Tibial artery (tissue), 4 donors: ENCODE measurements at regions not wholly inside any gene's neighbourhood (a gene's known extent, or its start where the extent isn't known, plus 50 kb on each side); places are given as distances from the start of the nearest gene placed in this dataset.

Experiments used
- DNase-seq, 2 donors: peaks; one replicate each; pipeline ENCODE4 v3.0.0-alpha.2; 2019
- H3K27ac ChIP-seq, 2 donors: fragments of 200-600 bp; sonication (generic) in 1 of 2; 1 replicate in 1 of 2; 2 replicates in 1 of 2; pipeline ENCODE4 v1.5.1; 2018 to 2019; ENCODE audit warnings: mild to moderate bottlenecking in 1 of 2
- H3K27me3 ChIP-seq, 2 donors: fragments of 200-600 bp; sonication (generic) in 1 of 2; one replicate each; pipeline versions ENCODE4 v1.5.1 to v1.6.0; 2016 to 2019
- H3K36me3 ChIP-seq, 3 donors: fragments of 200-600 bp; sonication (generic) in 2 of 3; one replicate each; pipeline ENCODE4 v1.5.1; 2016 to 2019; ENCODE audit warnings: mild to moderate bottlenecking in 2 of 3
- H3K4me1 ChIP-seq, 4 donors: fragments of 200-600 bp; sonication (generic) in 2 of 4; 1 replicate in 3 of 4; 2 replicates in 1 of 4; pipeline ENCODE4 v1.5.1; 2016 to 2019
- H3K4me3 ChIP-seq, 2 donors: fragments of 200-600 bp; sonication (generic) in 1 of 2; 1 replicate in 1 of 2; 2 replicates in 1 of 2; pipeline ENCODE4 v1.5.1; 2018 to 2019; ENCODE audit warnings: mild to moderate bottlenecking in 2 of 2
- H3K9me3 ChIP-seq, 3 donors: fragments of 200-600 bp; sonication (generic) in 1 of 3; one replicate each; pipeline ENCODE4 v1.5.1; 2016 to 2019
- CTCF ChIP-seq, 2 experiments: fragments of 200-600 bp in 1 of 2; fragments of 450-650 bp in 1 of 2; IDR thresholded peaks; one replicate each; pipeline ENCODE4 v1.5.1; 2017 to 2019; ENCODE audit warnings: antibody characterized with exemption in 2 of 2, mild to moderate bottlenecking in 1 of 2, moderate library complexity in 1 of 2
- intact Hi-C: fragments of 100-400 bp; cut with DNase I; formaldehyde crosslinking; loops from one replicate; pipeline ENCODE4 v1.15.0; 2023; ENCODE audit warnings: low total_unique reads

- no peak for DNase-seq
- Histone ChIP-seq H3K36me3 (no peaks in the 10 kb centered on the region), H3K27ac (peak overlapping the region; percentile 33 to 44), H3K27me3 (no peaks in the 10 kb centered on the region), H3K4me3 (peak overlapping the region; percentile 13 to 42), H3K9me3 (no peaks in the 10 kb centered on the region), H3K4me1 (peaks cover 0 to 26% (median 18%) of the 10 kb centered on the region in 4 donors)
- no peak for TF ChIP-seq CTCF (IDR thresholded peaks at IDR 0.05)
- intact Hi-C loops = no loop called here
These were observed 91.5 kb upstream of the DNAH5 start for GRCh38 chr5:14035859-14036503.

GRCh38 chr5:14034963-14035362 lies 90.5 kb upstream of the DNAH5 start:
- intact Hi-C loops = no loop called here
- H3K27me3 ChIP-seq = no peaks in the 10 kb centered on the region
- H3K4me3 ChIP-seq = no peak overlapping the region
- H3K9me3 ChIP-seq = no peaks in the 10 kb centered on the region
- peaks cover 0 to 26% (median 18%) of the 10 kb centered on the region in 4 donors for H3K4me1 ChIP-seq
- no peak for TF ChIP-seq CTCF (IDR thresholded peaks at IDR 0.05)
- no peak overlapping the region for H3K27ac ChIP-seq
- H3K36me3 ChIP-seq = no peaks in the 10 kb centered on the region
- DNase-seq = no peak

GRCh38 chr5:14032918-14033317 lies 88.4 kb upstream of the DNAH5 start:
- intact Hi-C loops = no loop called here
- DNase-seq = no peak
- Histone ChIP-seq H3K9me3 (no peaks in the 10 kb centered on the region), H3K36me3 (no peaks in the 10 kb centered on the region), H3K27me3 (no peaks in the 10 kb centered on the region), H3K27ac (no peak overlapping the region), H3K4me3 (no peak overlapping the region), H3K4me1 (peaks cover 0 to 21% (median 18%) of the 10 kb centered on the region in 4 donors)
- TF ChIP-seq CTCF (IDR thresholded peaks at IDR 0.05) = no peak

GRCh38 chr5:14028938-14029584 lies 84.6 kb upstream of the DNAH5 start:
- H3K4me3 ChIP-seq = no peak overlapping the region
- H3K9me3 ChIP-seq = no peaks in the 10 kb centered on the region
- intact Hi-C loops = no loop called here
- H3K27me3 ChIP-seq = no peaks in the 10 kb centered on the region
- no peaks in the 10 kb centered on the region for H3K36me3 ChIP-seq
- DNase-seq = no peak
- no peak for TF ChIP-seq CTCF (IDR thresholded peaks at IDR 0.05)
- no peaks in the 10 kb centered on the region for H3K4me1 ChIP-seq
- H3K27ac ChIP-seq = no peak overlapping the region

- Histone ChIP-seq H3K36me3 (no peaks in the 10 kb centered on the region), H3K27ac (no peak overlapping the region), H3K4me3 (no peak overlapping the region), H3K4me1 (no peaks in the 10 kb centered on the region), H3K9me3 (no peaks in the 10 kb centered on the region), H3K27me3 (no peaks in the 10 kb centered on the region)
- no peak for DNase-seq
- TF ChIP-seq CTCF (IDR thresholded peaks at IDR 0.05) = no peak
- intact Hi-C loops = no loop called here
These were observed 83.7 kb upstream of the DNAH5 start for GRCh38 chr5:14028188-14028587.
